Fibroblast of villous mesenchyme (primary cell): ENCODE measurements at regions not wholly inside any gene's neighbourhood (a gene's known extent, or its start where the extent isn't known, plus 50 kb on each side); places are given as distances from the start of the nearest gene placed in this dataset.

ENCODE experiments used
- DNase-seq: peaks from one replicate; pipeline ENCODE4 v3.0.0-alpha.2; 2010; ENCODE audit warnings: low read depth
- H3K4me3 ChIP-seq: 2 replicates; pipeline ENCODE4 v1.5.1; 2011; ENCODE audit warnings: low read depth, mild to moderate bottlenecking, low read length
- TF ChIP-seq, protein P1 (sequence below): IDR thresholded peaks from 2 replicates; pipeline ENCODE4 v1.5.1; 2012; ENCODE audit warnings: low read depth, mild to moderate bottlenecking, low read length; ENCODE audit not compliant: insufficient read depth

DNA sequence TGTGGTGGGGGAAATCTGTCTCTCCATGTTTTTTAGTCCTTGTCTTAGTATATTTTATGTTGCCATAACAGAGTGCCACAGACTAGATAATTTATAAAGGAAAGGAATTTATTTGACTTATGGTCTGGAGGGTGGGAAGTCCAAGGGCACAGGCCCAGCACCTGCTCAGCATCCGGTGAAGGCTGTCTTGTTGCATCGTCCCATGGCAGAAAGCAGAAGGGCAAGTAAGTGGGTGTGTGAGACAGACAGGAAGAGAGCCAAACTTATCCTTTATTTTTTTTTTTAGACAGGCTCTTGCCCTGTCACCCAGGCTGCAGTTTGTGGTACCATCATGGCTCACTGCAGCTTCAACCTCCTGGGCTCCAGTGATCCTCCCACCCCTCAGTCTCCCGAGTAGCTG, 98.1 kb downstream of the HS1BP3 start:
- TF ChIP-seq, protein P1, sequence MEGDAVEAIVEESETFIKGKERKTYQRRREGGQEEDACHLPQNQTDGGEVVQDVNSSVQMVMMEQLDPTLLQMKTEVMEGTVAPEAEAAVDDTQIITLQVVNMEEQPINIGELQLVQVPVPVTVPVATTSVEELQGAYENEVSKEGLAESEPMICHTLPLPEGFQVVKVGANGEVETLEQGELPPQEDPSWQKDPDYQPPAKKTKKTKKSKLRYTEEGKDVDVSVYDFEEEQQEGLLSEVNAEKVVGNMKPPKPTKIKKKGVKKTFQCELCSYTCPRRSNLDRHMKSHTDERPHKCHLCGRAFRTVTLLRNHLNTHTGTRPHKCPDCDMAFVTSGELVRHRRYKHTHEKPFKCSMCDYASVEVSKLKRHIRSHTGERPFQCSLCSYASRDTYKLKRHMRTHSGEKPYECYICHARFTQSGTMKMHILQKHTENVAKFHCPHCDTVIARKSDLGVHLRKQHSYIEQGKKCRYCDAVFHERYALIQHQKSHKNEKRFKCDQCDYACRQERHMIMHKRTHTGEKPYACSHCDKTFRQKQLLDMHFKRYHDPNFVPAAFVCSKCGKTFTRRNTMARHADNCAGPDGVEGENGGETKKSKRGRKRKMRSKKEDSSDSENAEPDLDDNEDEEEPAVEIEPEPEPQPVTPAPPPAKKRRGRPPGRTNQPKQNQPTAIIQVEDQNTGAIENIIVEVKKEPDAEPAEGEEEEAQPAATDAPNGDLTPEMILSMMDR, result no peak
- no peak for DNase-seq
- no peak overlapping the region for H3K4me3 ChIP-seq

DNA sequence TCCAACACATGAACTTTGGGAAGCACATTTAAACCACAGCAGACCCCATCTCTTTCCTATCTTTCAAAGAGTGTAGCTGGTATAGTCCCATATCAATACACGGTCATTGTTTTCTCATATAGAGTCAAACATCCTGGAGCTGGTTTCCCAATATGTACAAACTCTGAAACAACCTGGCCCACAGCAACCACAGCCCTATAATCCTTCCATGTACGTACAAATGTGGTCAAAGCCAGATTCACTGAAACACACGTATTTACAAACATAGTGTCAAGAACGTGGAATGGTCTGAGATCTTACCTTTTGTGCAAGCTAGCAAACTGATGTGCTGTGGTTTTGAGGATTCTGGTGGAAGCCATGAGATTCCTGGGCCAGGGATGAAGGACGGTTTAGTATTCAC, 97.3 kb downstream of the HS1BP3 start:
- H3K4me3 ChIP-seq, result no peak overlapping the region
- peak; percentile 51 for DNase-seq
- TF ChIP-seq, protein P1, result no peak

DNA sequence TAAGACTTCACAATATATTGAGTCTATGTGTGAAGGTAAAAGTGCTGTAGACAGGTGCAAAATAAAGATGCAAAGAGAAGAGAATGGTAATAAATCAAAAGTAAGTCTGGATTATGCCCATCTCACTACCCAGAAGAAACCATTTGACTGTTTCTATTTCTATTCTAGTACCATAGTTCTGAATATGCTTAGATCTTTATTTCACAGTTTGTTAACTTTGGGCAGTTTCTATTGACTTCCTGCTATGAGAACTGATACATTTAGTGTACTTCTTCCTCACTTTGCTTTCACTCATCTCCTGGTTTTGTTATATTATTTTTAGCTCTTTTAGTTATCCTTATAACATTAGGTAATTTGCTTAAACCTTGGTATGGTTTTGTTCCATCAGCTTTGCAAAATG, 94.9 kb downstream of the HS1BP3 start:
- TF ChIP-seq, protein P1, result no peak
- no peak for DNase-seq
- no peak overlapping the region for H3K4me3 ChIP-seq

DNA sequence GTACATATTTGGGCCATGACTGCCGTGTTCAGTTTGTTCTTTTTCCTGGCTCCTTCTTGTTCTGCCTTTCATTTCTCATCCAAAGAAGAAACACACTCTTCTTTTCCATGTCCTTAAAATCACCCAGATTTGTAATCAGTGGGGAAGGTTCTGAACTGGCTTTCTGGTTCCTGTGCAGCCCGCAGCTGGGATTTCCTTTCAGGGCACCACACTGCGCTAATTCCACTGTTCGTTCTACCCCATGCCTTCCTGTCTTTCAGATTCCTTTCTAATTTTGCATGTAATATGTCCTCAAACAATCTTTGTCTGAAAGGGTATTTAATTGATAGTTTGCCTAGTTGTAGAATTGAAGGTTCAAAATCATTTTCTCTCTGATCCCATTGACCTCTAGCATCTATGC, 94.1 kb downstream of the HS1BP3 start:
- no peak overlapping the region for H3K4me3 ChIP-seq
- DNase-seq, result no peak
- TF ChIP-seq, protein P1, result no peak

DNA sequence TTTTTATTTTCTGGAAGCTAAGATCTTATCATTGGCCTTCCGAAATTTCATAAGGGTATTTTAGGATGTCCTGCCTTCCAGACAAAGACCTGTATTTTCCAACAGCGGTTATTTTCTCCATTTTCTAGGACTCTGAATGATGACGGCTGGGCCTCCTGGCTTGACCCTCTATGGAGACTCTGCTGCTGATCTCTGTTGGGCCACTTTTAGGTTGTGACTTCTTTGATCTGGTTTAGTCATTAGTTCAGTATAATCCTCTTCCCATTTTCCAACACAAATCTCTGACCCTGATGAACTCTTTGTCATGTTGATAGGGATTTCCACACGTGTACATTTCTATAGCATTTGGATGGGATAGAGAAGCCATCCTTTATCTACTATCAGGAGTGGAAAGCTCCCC, 93.7 kb downstream of the HS1BP3 start:
- TF ChIP-seq, protein P1, result no peak
- DNase-seq, result no peak
- H3K4me3 ChIP-seq, result no peak overlapping the region

DNA sequence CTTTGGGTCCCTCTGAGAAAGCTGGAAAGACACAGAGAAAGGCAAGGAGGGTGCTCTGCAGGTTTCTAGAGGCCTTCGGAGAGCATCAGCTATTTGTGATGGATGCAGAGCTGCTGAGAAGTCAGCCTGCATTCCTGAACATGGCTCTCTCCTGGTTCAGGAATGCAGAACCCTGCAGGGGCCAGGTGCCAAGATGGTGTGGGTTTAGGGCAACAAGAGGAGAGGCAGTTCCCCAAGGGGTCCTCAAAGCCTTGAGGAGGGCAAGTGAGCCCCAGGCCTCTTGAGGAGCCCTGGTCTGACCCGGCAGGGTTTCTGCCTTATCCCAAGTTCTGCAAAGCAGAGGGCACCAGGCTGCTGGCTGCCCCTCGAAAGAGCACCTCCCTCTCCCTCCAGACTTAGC, 93.3 kb downstream of the HS1BP3 start:
- TF ChIP-seq, protein P1, result no peak
- no peak overlapping the region for H3K4me3 ChIP-seq
- no peak for DNase-seq

DNA sequence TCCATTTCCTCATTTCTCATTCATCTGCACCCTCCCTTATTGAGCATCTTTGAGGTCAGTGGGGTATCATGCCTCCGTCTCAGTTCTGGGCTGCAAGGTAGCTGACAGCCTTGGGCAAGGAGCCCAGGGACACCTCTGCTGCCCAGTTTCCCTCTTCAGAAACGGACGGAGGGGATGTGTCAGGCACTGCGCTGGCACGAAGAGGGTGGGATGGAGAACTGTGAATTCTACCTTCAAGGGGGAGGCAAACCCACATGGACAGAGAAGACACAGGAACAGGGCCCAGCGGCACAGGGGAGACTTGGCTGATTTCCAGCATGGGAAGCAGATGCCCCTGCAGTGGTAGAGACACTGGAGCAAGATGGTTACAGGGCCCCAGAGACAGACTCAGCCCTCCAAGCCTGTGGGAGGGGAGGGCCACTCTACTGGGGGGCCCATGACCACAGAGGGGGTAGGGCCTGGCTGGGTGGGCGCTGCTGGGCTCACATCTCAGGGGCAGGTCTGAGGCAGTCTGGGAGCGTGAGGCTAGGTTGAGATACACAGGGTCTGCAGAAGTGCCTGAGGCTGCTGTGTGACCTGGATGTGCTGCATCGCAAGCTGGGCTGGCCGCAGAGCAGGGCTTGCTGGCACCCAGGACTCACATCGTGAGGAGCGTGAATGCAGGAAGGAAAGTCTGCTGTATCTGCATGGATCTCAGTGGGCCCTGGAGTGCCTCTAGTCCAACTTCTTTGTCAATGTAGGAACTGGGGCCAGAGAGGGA, 92.3 kb downstream of the HS1BP3 start:
- no peak for DNase-seq
- TF ChIP-seq, protein P1, result no peak
- H3K4me3 ChIP-seq, result no peak overlapping the region
